ENCODE measurements at regions not wholly inside any gene's neighbourhood (a gene's known extent, or its start where the extent isn't known, plus 50 kb on each side); places are given as distances from the start of the nearest gene placed in this dataset.

GRCh38 chr5:102591650-102592049 lies 92.8 kb upstream of the SLCO6A1 start:
- TF ChIP-seq YY1 (IDR thresholded peaks at IDR 0.05; ENCODE audit: insufficient read depth, insufficient read length) (no peak), SUZ12 (IDR thresholded peaks at IDR 0.05; ENCODE audit: extremely low read depth, insufficient read depth, insufficient read length) (no peak), ZNF274 (IDR thresholded peaks at IDR 0.05; ENCODE audit: low read depth, low read length) (no peak)
